Transverse colon (tissue), 4 donors: ENCODE measurements at regions not wholly inside any gene's neighbourhood (a gene's known extent, or its start where the extent isn't known, plus 50 kb on each side); places are given as distances from the start of the nearest gene placed in this dataset.

Experiments used
- DNase-seq: peaks from one replicate; pipeline ENCODE4 v3.0.0-alpha.2; 2019
- H3K27ac ChIP-seq, 4 donors: fragments of 200-600 bp; sonication (generic); 2 replicates each; pipeline ENCODE4 v1.5.1; 2016 to 2018; ENCODE audit warnings: inconsistent platforms in 4 of 4
- H3K27me3 ChIP-seq: fragments of 200-600 bp; sonication (generic); 2 replicates; pipeline ENCODE4 v1.5.1; 2017; ENCODE audit warnings: inconsistent platforms
- H3K36me3 ChIP-seq, 4 donors: fragments of 200-600 bp; sonication (generic); 2 replicates each; pipeline ENCODE4 v1.5.1; 2017 to 2019; ENCODE audit warnings: inconsistent platforms in 4 of 4
- H3K4me1 ChIP-seq, 4 donors: fragments of 200-600 bp; sonication (generic); 2 replicates each; pipeline ENCODE4 v1.5.1; 2017 to 2020; ENCODE audit warnings: inconsistent platforms in 4 of 4
- H3K4me3 ChIP-seq, 4 donors: fragments of 200-600 bp; sonication (generic); 1 replicate in 1 of 4; 2 replicates in 3 of 4; pipeline versions ENCODE4 v1.5.1 to v1.6.1; 2017 to 2019; ENCODE audit warnings: inconsistent platforms in 4 of 4
- H3K9me3 ChIP-seq, 2 donors: fragments of 200-600 bp; sonication (generic); 2 replicates each; pipeline ENCODE4 v1.5.1; 2017 to 2019; ENCODE audit warnings: inconsistent platforms in 2 of 2
- EP300 ChIP-seq: sonication (generic); formaldehyde crosslinking; IDR thresholded peaks from one replicate; pipeline ENCODE4 v1.6.1; 2017; ENCODE audit warnings: antibody characterized with exemption, low read depth
- POLR2A ChIP-seq: fragments of 450-650 bp; IDR thresholded peaks from one replicate; pipeline ENCODE4 v1.6.1; 2016; ENCODE audit warnings: antibody characterized with exemption, mild to moderate bottlenecking, moderate library complexity
- POLR2AphosphoS5 ChIP-seq, 3 donors: sonication (generic); formaldehyde crosslinking; IDR thresholded peaks; one replicate each; pipeline ENCODE4 v1.6.1; 2016; ENCODE audit warnings: antibody characterized with exemption in 3 of 3
- WGBS, 2 donors: methylation state at CpG; one replicate each; pipeline ENCODE4 v1.1.5; 2018; ENCODE audit warnings: low coverage in 1 of 2; 5-methylcytosine and 5-hydroxymethylcytosine counted together
- in situ Hi-C, 4 donors: fragments of 200-750 bp; cut with MboI; loops; one replicate each; pipeline versions ENCODE4 v1.15.0 to v1.15.1; 2017; ENCODE audit warnings: low sequenced_read_pairs in 3 of 4, low pct_ligation_motif_present in 1 of 4, low pct_unique_long_range_greater_than_20kb in 1 of 4
- intact Hi-C: fragments of 100-400 bp; cut with DNase I; formaldehyde crosslinking; loops from one replicate; pipeline ENCODE4 v1.15.1; 2023; ENCODE audit warnings: low total_unique reads
- TF ChIP-seq, protein P1 (sequence below), 5 experiments: fragments of 200-600 bp in 3 of 5; fragments of 450-650 bp in 2 of 5; sonication (generic) in 3 of 5; IDR thresholded peaks; 1 replicate in 2 of 5; 2 replicates in 3 of 5; pipeline ENCODE4 v1.5.1; 2016 to 2017; ENCODE audit warnings: antibody characterized with exemption in 5 of 5, inconsistent platforms in 3 of 5, mild to moderate bottlenecking in 2 of 5, moderate library complexity in 1 of 5

DNA sequence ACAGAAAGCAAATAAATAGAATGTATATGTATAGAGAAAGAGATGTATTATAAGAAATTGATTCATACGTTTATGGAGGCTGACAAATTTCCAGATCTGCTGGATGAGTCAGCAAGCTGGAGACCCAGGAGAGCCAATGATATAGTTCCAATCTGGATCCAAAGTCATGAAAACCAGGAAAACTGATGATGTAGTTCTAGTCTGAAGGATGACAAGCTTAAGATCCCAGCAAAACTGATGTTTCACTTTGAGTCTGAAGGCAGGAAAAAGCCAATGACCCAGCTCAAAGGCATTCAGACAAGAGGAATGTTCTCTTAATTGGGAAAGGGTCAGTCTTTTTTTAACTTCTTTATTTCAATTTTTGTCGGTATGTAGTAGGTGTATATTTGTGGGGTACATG is 102.6 kb downstream of the LHFPL1 start:
- 53 to 73% methylated on average over 2 of the region's 2 CpGs for WGBS, 2 donors
- intact Hi-C loops: no loop called here

DNA sequence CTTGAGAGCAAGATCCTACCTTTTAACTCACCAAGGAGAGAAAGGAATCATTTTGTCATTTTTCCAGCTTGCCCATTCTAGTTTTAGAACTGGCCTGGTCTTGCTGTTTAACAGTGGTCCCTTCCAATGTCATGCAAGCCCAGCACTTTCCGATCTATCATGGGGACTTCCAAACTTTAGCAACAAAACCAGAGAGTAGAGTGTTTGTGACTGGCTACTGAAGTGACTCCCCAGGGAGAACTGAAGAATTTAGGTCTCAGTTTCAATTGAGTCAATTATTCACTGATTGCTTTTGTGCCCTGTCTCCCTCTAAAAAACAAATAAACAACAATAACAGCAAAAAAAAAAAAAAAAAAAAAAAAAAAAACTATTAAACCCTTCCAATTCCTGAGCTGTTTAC is 108.3 kb downstream of the LHFPL1 start:
- WGBS, 2 donors: 89% methylated on average over 1 of the region's 1 CpG; no CpG with 5 or more reads in 1 of the 2 donors
- Histone ChIP-seq H3K27ac (no peak overlapping the region), H3K36me3 (no peaks in the 10 kb centered on the region), H3K27me3 (no peaks in the 10 kb centered on the region), H3K9me3 (no peaks in the 10 kb centered on the region), H3K4me3 (no peak overlapping the region), H3K4me1 (no peaks in the 10 kb centered on the region)
- in situ Hi-C loops: no loop called here
- no peak for TF ChIP-seq EP300
- no peak for TF ChIP-seq POLR2A
- TF ChIP-seq POLR2AphosphoS5 (IDR thresholded peaks at IDR 0.05): no peak
- TF ChIP-seq, protein P1, sequence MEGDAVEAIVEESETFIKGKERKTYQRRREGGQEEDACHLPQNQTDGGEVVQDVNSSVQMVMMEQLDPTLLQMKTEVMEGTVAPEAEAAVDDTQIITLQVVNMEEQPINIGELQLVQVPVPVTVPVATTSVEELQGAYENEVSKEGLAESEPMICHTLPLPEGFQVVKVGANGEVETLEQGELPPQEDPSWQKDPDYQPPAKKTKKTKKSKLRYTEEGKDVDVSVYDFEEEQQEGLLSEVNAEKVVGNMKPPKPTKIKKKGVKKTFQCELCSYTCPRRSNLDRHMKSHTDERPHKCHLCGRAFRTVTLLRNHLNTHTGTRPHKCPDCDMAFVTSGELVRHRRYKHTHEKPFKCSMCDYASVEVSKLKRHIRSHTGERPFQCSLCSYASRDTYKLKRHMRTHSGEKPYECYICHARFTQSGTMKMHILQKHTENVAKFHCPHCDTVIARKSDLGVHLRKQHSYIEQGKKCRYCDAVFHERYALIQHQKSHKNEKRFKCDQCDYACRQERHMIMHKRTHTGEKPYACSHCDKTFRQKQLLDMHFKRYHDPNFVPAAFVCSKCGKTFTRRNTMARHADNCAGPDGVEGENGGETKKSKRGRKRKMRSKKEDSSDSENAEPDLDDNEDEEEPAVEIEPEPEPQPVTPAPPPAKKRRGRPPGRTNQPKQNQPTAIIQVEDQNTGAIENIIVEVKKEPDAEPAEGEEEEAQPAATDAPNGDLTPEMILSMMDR (IDR thresholded peaks at IDR 0.05): no peak
- DNase-seq: no peak
- intact Hi-C loops: no loop called here

More for the DNA sequence above, 102.6 kb downstream of the LHFPL1 start:
- no peak overlapping the region for H3K27ac ChIP-seq
- H3K9me3 ChIP-seq: no peaks in the 10 kb centered on the region
- TF ChIP-seq EP300 (no peak), POLR2AphosphoS5 (IDR thresholded peaks at IDR 0.05) (no peak), POLR2A (no peak)
- TF ChIP-seq, protein P1 (IDR thresholded peaks at IDR 0.05): no peak
- H3K4me1 ChIP-seq: no peaks in the 10 kb centered on the region
- DNase-seq: no peak
- H3K4me3 ChIP-seq: no peak overlapping the region
- H3K27me3 ChIP-seq: no peaks in the 10 kb centered on the region
- H3K36me3 ChIP-seq: no peaks in the 10 kb centered on the region
- in situ Hi-C loops: no loop called here

DNA sequence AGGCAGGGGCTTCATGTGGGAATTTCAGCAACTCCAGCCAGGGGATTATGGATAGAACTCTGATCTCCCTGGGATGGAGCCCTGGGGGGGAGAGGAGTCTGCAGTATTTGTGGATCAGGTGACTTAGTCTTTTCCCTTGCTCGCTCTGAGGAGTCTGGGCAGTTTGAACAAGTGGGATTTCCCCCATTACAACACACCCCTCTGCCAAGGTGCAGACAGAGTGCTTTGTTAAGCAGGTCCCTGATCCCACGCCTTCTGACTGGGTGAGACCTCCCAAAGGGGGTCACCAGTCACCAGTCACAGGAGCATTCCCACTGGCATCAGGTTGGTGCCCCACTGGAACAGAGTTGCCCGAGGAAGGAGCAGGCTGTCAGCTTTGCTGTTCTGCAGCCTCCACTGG is 123.9 kb downstream of the LHFPL1 start:
- in situ Hi-C loops (no loop called here), intact Hi-C loops (no loop called here)
- H3K4me1 ChIP-seq: no peaks in the 10 kb centered on the region
- no peak overlapping the region for H3K27ac ChIP-seq
- H3K36me3 ChIP-seq: no peaks in the 10 kb centered on the region
- WGBS, 2 donors: 67% methylated on average over 3 of the region's 3 CpGs; no CpG with 5 or more reads in 1 of the 2 donors
- no peak overlapping the region for H3K4me3 ChIP-seq
- H3K9me3 ChIP-seq: no peaks in the 10 kb centered on the region
- TF ChIP-seq POLR2A: no peak
- TF ChIP-seq EP300: no peak
- H3K27me3 ChIP-seq: no peaks in the 10 kb centered on the region
- DNase-seq: no peak

DNA sequence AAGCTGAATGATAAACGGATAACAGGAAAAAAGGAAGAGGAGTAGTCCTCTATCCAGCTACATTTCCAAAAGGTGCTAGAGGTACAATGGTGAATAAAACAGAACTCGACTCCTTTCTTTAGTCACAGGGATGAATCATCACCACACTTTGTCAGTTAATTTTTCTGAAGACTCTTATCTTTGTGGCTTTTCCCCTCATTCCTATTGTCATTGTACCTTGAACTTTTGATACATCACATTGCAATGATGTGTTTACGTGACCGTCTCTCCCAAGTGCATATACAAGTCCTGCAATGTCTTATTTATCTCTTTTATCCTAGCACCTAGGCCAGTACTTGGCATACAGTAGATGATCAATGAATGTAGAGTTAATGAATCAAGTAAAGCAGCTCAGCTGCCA is 134.7 kb downstream of the LHFPL1 start:
- Histone ChIP-seq H3K4me3 (no peak overlapping the region), H3K4me1 (no peaks in the 10 kb centered on the region), H3K9me3 (no peaks in the 10 kb centered on the region), H3K36me3 (no peaks in the 10 kb centered on the region), H3K27ac (no peak overlapping the region), H3K27me3 (no peaks in the 10 kb centered on the region)
- TF ChIP-seq POLR2A: no peak
- no peak for TF ChIP-seq EP300
- TF ChIP-seq POLR2AphosphoS5 (IDR thresholded peaks at IDR 0.05): no peak
- TF ChIP-seq, protein P1 (IDR thresholded peaks at IDR 0.05): no peak
- 80 to 86% methylated on average over 4 of the region's 4 CpGs for whole genome bisulfite sequencing, 2 donors
- in situ Hi-C loops: no loop called here
- no peak for DNase-seq
- intact Hi-C loops: loop anchor here (10.0 kb wide), 1 partner anchor 1910 kb away; no protein-coding TSS in a partner anchor

DNA sequence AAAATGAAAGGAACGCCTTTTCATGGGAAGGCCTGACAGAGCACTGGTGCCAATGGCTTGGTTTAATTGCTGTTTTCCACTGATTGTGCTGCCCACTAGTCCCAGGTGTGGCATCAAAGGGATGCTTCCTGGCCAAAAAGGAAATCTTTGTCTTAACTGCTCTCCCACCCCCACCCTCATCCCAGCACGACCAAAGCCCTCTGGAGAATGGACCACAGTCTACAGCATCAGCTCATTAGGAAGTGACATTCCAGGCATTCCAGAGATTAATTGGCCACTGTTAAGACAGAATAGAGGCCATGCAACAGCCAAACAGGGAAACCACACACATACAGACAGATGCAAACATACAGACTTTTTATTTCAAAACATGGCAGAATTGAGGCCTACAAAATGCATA is 143.2 kb downstream of the LHFPL1 start:
- Histone ChIP-seq H3K36me3 (no peaks in the 10 kb centered on the region), H3K27me3 (no peaks in the 10 kb centered on the region), H3K4me3 (no peak overlapping the region), H3K9me3 (no peaks in the 10 kb centered on the region), H3K27ac (no peak overlapping the region), H3K4me1 (no peaks in the 10 kb centered on the region)
- in situ Hi-C loops: no loop called here
- intact Hi-C loops: no loop called here
- WGBS, 2 donors: 27 to 100% methylated on average over 1 to 2 of the region's 2 CpGs
- no peak for TF ChIP-seq EP300
- DNase-seq: no peak
